Transverse colon (tissue), 4 donors: ENCODE measurements at regions not wholly inside any gene's neighbourhood (a gene's known extent, or its start where the extent isn't known, plus 50 kb on each side); places are given as distances from the start of the nearest gene placed in this dataset.

Experiments
- DNase-seq: peaks from one replicate; pipeline ENCODE4 v3.0.0-alpha.2; 2019
- H3K27ac ChIP-seq, 4 donors: fragments of 200-600 bp; sonication (generic); 2 replicates each; pipeline ENCODE4 v1.5.1; 2016 to 2018; ENCODE audit warnings: inconsistent platforms in 4 of 4
- H3K27me3 ChIP-seq: fragments of 200-600 bp; sonication (generic); 2 replicates; pipeline ENCODE4 v1.5.1; 2017; ENCODE audit warnings: inconsistent platforms
- H3K36me3 ChIP-seq, 4 donors: fragments of 200-600 bp; sonication (generic); 2 replicates each; pipeline ENCODE4 v1.5.1; 2017 to 2019; ENCODE audit warnings: inconsistent platforms in 4 of 4
- H3K4me1 ChIP-seq, 4 donors: fragments of 200-600 bp; sonication (generic); 2 replicates each; pipeline ENCODE4 v1.5.1; 2017 to 2020; ENCODE audit warnings: inconsistent platforms in 4 of 4
- H3K4me3 ChIP-seq, 4 donors: fragments of 200-600 bp; sonication (generic); 1 replicate in 1 of 4; 2 replicates in 3 of 4; pipeline versions ENCODE4 v1.5.1 to v1.6.1; 2017 to 2019; ENCODE audit warnings: inconsistent platforms in 4 of 4
- H3K9me3 ChIP-seq, 2 donors: fragments of 200-600 bp; sonication (generic); 2 replicates each; pipeline ENCODE4 v1.5.1; 2017 to 2019; ENCODE audit warnings: inconsistent platforms in 2 of 2
- EP300 ChIP-seq: sonication (generic); formaldehyde crosslinking; IDR thresholded peaks from one replicate; pipeline ENCODE4 v1.6.1; 2017; ENCODE audit warnings: antibody characterized with exemption, low read depth
- POLR2A ChIP-seq: fragments of 450-650 bp; IDR thresholded peaks from one replicate; pipeline ENCODE4 v1.6.1; 2016; ENCODE audit warnings: antibody characterized with exemption, mild to moderate bottlenecking, moderate library complexity
- POLR2AphosphoS5 ChIP-seq, 3 donors: sonication (generic); formaldehyde crosslinking; IDR thresholded peaks; one replicate each; pipeline ENCODE4 v1.6.1; 2016; ENCODE audit warnings: antibody characterized with exemption in 3 of 3
- in situ Hi-C, 4 donors: fragments of 200-750 bp; cut with MboI; loops; one replicate each; pipeline versions ENCODE4 v1.15.0 to v1.15.1; 2017; ENCODE audit warnings: low sequenced_read_pairs in 3 of 4, low pct_ligation_motif_present in 1 of 4, low pct_unique_long_range_greater_than_20kb in 1 of 4
- intact Hi-C: fragments of 100-400 bp; cut with DNase I; formaldehyde crosslinking; loops from one replicate; pipeline ENCODE4 v1.15.1; 2023; ENCODE audit warnings: low total_unique reads
- small RNA-seq, 4 donors: library from RNA; depleted of rRNA; stranded (forward); fragments of <200 nt; gene quantifications; one replicate each; pipeline ENCODE3, GENCODE V24; 2016
- TF ChIP-seq, protein P1 (sequence below), 5 experiments: fragments of 200-600 bp in 3 of 5; fragments of 450-650 bp in 2 of 5; sonication (generic) in 3 of 5; IDR thresholded peaks; 1 replicate in 2 of 5; 2 replicates in 3 of 5; pipeline ENCODE4 v1.5.1; 2016 to 2017; ENCODE audit warnings: antibody characterized with exemption in 5 of 5, inconsistent platforms in 3 of 5, mild to moderate bottlenecking in 2 of 5, moderate library complexity in 1 of 5

DNA sequence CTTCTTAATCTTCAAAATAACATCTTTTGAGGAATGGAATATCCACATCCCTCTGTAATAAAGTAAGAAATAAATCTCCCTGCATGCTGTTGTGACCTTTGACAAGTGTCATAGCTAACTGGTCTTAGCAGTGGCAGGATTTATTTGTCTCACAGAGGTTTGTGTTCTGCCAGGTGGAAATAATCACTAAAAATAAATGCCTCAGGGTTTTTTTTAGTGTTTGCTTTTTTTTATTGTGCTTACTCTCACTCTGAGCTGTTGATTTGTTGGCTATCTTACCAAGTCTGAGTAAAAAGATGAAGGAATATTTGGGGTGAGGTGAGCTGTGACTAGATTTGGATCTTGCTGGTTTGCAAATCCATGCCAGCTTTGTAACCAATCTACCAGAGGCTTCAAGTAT is 285.4 kb downstream of the ALG10B start:
- H3K27ac ChIP-seq: no peak overlapping the region
- intact Hi-C loops: loop anchor here (10.0 kb wide), 1 partner anchor 943 kb away; no protein-coding TSS in a partner anchor
- H3K4me1 ChIP-seq: no peaks in the 10 kb centered on the region
- peaks cover 0 to 8% of the 10 kb centered on the region in 2 donors for H3K9me3 ChIP-seq
- TF ChIP-seq, protein P1, sequence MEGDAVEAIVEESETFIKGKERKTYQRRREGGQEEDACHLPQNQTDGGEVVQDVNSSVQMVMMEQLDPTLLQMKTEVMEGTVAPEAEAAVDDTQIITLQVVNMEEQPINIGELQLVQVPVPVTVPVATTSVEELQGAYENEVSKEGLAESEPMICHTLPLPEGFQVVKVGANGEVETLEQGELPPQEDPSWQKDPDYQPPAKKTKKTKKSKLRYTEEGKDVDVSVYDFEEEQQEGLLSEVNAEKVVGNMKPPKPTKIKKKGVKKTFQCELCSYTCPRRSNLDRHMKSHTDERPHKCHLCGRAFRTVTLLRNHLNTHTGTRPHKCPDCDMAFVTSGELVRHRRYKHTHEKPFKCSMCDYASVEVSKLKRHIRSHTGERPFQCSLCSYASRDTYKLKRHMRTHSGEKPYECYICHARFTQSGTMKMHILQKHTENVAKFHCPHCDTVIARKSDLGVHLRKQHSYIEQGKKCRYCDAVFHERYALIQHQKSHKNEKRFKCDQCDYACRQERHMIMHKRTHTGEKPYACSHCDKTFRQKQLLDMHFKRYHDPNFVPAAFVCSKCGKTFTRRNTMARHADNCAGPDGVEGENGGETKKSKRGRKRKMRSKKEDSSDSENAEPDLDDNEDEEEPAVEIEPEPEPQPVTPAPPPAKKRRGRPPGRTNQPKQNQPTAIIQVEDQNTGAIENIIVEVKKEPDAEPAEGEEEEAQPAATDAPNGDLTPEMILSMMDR (IDR thresholded peaks at IDR 0.05): no peak
- no peak for TF ChIP-seq POLR2AphosphoS5 (IDR thresholded peaks at IDR 0.05)
- TF ChIP-seq POLR2A: no peak
- no peak for TF ChIP-seq EP300
- DNase-seq: no peak
- no peak overlapping the region for H3K4me3 ChIP-seq
- H3K27me3 ChIP-seq: no peaks in the 10 kb centered on the region
- no peaks in the 10 kb centered on the region for H3K36me3 ChIP-seq
- in situ Hi-C loops: no loop called here

Small RNA genes in the stretch of these regions (small RNA-seq; reads per million reads assigned to genes)
- 0 reads per million in 4 donors for gene AC087897.1
